PC-9 (cell line): ENCODE measurements at regions not wholly inside any gene's neighbourhood (a gene's known extent, or its start where the extent isn't known, plus 50 kb on each side); places are given as distances from the start of the nearest gene placed in this dataset.

ENCODE experiments used
- BruUV-seq: library from RNA; stranded (reverse); fragments of 400-500 nt; replicated peaks from 2 replicates; lab custom pipeline; 2021; lab: Mats Ljungman, UMichigan
- CTCF ChIA-PET: fragments of 300-600 bp; sonication (Branson Sonifier 250); formaldehyde crosslinking; loops from one replicate; lab custom pipeline; 2022; ENCODE audit warnings: antibody characterized with exemption; lab: Charles Lee
- POLR2A ChIA-PET: fragments of 300-600 bp; sonication (Branson Sonifier 250); formaldehyde crosslinking; loops from one replicate; lab custom pipeline; 2022; ENCODE audit warnings: antibody characterized with exemption; ENCODE audit not compliant: unreplicated experiment; lab: Charles Lee
- DNase-seq, 2 experiments: peaks; one replicate each; pipeline versions ENCODE4 v3.0.0 to v3.0.0-alpha.2; 2015 to 2022; ENCODE audit warnings: mixed read lengths in 1 of 2
- H2AFZ ChIP-seq: fragments of 200-600 bp; sonication (generic); 2 replicates; pipeline ENCODE4 v1.8.1; 2017; ENCODE audit warnings: antibody characterized with exemption
- H3F3A ChIP-seq: fragments of 200-600 bp; sonication (generic); 2 replicates; pipeline ENCODE4 v1.8.1; 2017; ENCODE audit warnings: antibody characterized with exemption, mild to moderate bottlenecking, low read depth; ENCODE audit not compliant: insufficient read depth
- H3K27ac ChIP-seq: fragments of 200-600 bp; sonication (generic); 2 replicates; pipeline ENCODE4 v1.6.1; 2016; ENCODE audit warnings: mixed run types
- H3K27me3 ChIP-seq: fragments of 200-600 bp; sonication (generic); 2 replicates; pipeline ENCODE4 v1.6.1; 2016; ENCODE audit warnings: low read depth, mixed run types; ENCODE audit not compliant: insufficient read depth
- H3K36me3 ChIP-seq: fragments of 200-600 bp; sonication (generic); 2 replicates; pipeline ENCODE4 v1.6.1; 2016; ENCODE audit warnings: low read depth, mixed run types
- H3K4me1 ChIP-seq: fragments of 200-600 bp; sonication (generic); replicated peaks from 2 replicates; pipeline ENCODE4 v1.6.1; 2016; ENCODE audit warnings: mixed run types; ENCODE audit not compliant: insufficient read depth
- H3K4me2 ChIP-seq: fragments of 200-600 bp; sonication (generic); 2 replicates; pipeline ENCODE4 v1.6.1; 2017; ENCODE audit warnings: mixed run types
- H3K4me3 ChIP-seq: fragments of 200-600 bp; sonication (generic); 2 replicates; pipeline ENCODE4 v1.6.1; 2016; ENCODE audit warnings: mixed run types
- H3K79me2 ChIP-seq: fragments of 200-600 bp; sonication (generic); 2 replicates; pipeline ENCODE4 v1.6.1; 2017; ENCODE audit warnings: low read depth, mixed run types
- H3K9me2 ChIP-seq: fragments of 200-600 bp; sonication (generic); 2 replicates; pipeline ENCODE4 v1.8.1; 2017; ENCODE audit warnings: mild to moderate bottlenecking; ENCODE audit not compliant: insufficient read depth
- H3K9me3 ChIP-seq: fragments of 200-600 bp; sonication (generic); 2 replicates; pipeline ENCODE4 v1.8.1; 2016; ENCODE audit warnings: low read depth; ENCODE audit not compliant: insufficient read depth
- H4K20me1 ChIP-seq: fragments of 200-600 bp; sonication (generic); 2 replicates; pipeline ENCODE4 v1.8.1; 2017; ENCODE audit not compliant: insufficient read depth
- CTCF ChIP-seq: fragments of 200-600 bp; sonication (generic); conservative IDR thresholded peaks from 2 replicates; pipeline ENCODE4 v1.6.1; 2017; ENCODE audit warnings: mixed run types, antibody characterized with exemption, mild to moderate bottlenecking, moderate library complexity
- EZH2 ChIP-seq: fragments of 200-600 bp; sonication (generic); IDR thresholded peaks from 2 replicates; pipeline ENCODE4 v1.8.0; 2017; ENCODE audit warnings: antibody characterized with exemption, low read depth
- intact Hi-C: fragments of 100-400 bp; cut with micrococcal nuclease; formaldehyde crosslinking; loops from one replicate; pipeline ENCODE4 v1.10.0; 2022; ENCODE audit not compliant: unreplicated experiment

- no peaks in the 10 kb centered on the region for H3K4me1 ChIP-seq
- no peak overlapping the region for H2AFZ ChIP-seq
- POLR2A ChIA-PET = no interaction called here
- no TSS peak for BruUV-seq
- H3K4me2 ChIP-seq = no peak overlapping the region
- no peak overlapping the region for H3K4me3 ChIP-seq
- H3K9me3 ChIP-seq = no peaks in the 10 kb centered on the region
- H3K9me2 ChIP-seq = no peaks in the 10 kb centered on the region
- no peak overlapping the region for H3K27ac ChIP-seq
- H3K27me3 ChIP-seq = peaks cover 9% of the 10 kb centered on the region; the same call in 1 of the 2 replicates
- no peaks in the 10 kb centered on the region for H3K79me2 ChIP-seq
- DNase-seq = no peak
- H4K20me1 ChIP-seq = no peaks in the 10 kb centered on the region
- CTCF ChIA-PET = no interaction called here
- H3K36me3 ChIP-seq = no peaks in the 10 kb centered on the region
- no peaks in the 10 kb centered on the region for H3F3A ChIP-seq
- no peak for TF ChIP-seq CTCF
- intact Hi-C loops = no loop called here
These were observed 227.5 kb upstream of the MYLIP start for GRCh38 chr6:15901141-15902115.

- Histone ChIP-seq H2AFZ (no peak overlapping the region), H3K79me2 (no peaks in the 10 kb centered on the region), H4K20me1 (no peaks in the 10 kb centered on the region), H3K27me3 (peaks cover 9% of the 10 kb centered on the region; the same call in 1 of the 2 replicates), H3K4me1 (no peaks in the 10 kb centered on the region), H3K9me2 (no peaks in the 10 kb centered on the region), H3K27ac (no peak overlapping the region), H3K9me3 (no peaks in the 10 kb centered on the region), H3K4me2 (no peak overlapping the region), H3F3A (no peaks in the 10 kb centered on the region), H3K4me3 (no peak overlapping the region), H3K36me3 (no peaks in the 10 kb centered on the region)
- intact Hi-C loops = no loop called here
- no peak for DNase-seq
- ChIA-PET POLR2A (no interaction called here), CTCF (no interaction called here)
- BruUV-seq = no TSS peak
- no peak for TF ChIP-seq CTCF
- TF ChIP-seq EZH2 = no peak
These were observed 230.2 kb upstream of the MYLIP start for GRCh38 chr6:15898693-15899092.

- Histone ChIP-seq H2AFZ (no peak overlapping the region), H3K36me3 (no peaks in the 10 kb centered on the region), H4K20me1 (no peaks in the 10 kb centered on the region), H3K4me2 (no peak overlapping the region), H3K79me2 (no peaks in the 10 kb centered on the region), H3K9me3 (no peaks in the 10 kb centered on the region), H3K9me2 (no peaks in the 10 kb centered on the region), H3K27me3 (peaks cover 15% of the 10 kb centered on the region), H3K27ac (no peak overlapping the region), H3K4me1 (no peaks in the 10 kb centered on the region), H3F3A (no peaks in the 10 kb centered on the region), H3K4me3 (no peak overlapping the region)
- POLR2A ChIA-PET = no interaction called here
- CTCF ChIA-PET = no interaction called here
- DNase-seq = no peak
- TF ChIP-seq CTCF (no peak), EZH2 (no peak)
- intact Hi-C loops = no loop called here
- BruUV-seq = no TSS peak
These were observed 231.6 kb upstream of the MYLIP start for GRCh38 chr6:15897063-15897876.
